Fibroblast of the aortic adventitia (primary cell): ENCODE measurements at regions not wholly inside any gene's neighbourhood (a gene's known extent, or its start where the extent isn't known, plus 50 kb on each side); places are given as distances from the start of the nearest gene placed in this dataset.

ENCODE experiments used
- DNase-seq: peaks from one replicate; pipeline ENCODE4 v3.0.0-alpha.2; 2010; ENCODE audit warnings: low read depth
- H3K4me3 ChIP-seq: 2 replicates; pipeline ENCODE4 v1.5.1; 2011; ENCODE audit warnings: low read depth, mild to moderate bottlenecking, control low read depth, low read length, moderate library complexity
- CTCF ChIP-seq: IDR thresholded peaks from 2 replicates; pipeline ENCODE4 v1.5.1; 2011; ENCODE audit warnings: mild to moderate bottlenecking, low read length, control low read depth, inconsistent platforms; ENCODE audit not compliant: insufficient read depth

GRCh38 chr17:45645330-45645729 lies 138.8 kb upstream of the CRHR1 start:
- no peak overlapping the region for H3K4me3 ChIP-seq
- no peak for DNase-seq
- no peak for TF ChIP-seq CTCF

DNA sequence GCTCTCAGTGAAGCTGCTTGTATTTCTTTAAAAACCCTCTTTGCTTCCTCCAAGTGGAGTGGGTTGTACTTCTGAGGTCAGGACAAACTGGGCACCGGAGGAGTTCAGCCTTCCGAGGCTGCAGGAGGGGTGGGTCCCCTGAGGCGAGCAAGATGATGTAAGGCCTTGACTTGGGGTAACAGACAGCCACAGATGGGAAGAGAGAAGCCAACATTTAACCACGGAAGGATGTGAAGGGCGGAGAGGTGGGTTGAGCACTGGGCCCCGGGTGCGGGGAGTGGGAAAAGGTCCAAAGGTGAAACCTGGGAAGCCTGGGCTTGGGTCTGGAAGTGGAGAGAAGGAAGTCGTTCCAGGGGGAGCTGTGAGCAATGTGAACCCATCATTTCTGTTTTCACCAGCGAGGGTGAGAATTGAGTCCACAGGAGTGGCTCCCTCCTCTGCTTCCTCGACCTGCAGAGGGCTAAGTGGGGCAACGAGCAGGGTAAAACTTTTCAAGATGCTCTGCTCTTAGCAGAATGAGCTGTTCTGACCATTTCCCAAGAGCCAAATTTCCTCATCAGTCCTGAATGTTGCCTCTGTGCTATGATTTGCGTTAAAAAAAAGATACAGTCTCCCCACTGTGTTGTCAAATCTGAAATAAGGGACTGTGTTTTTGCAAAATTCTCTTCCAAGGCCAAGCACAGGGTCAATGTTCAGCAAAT lies 137.7 kb upstream of the CRHR1 start:
- DNase-seq, result no peak
- no peak for TF ChIP-seq CTCF
- H3K4me3 ChIP-seq, result no peak overlapping the region

- no peak for TF ChIP-seq CTCF
- no peak for DNase-seq
- no peak overlapping the region for H3K4me3 ChIP-seq
Observed at GRCh38 chr17:45648642-45649041, 135.5 kb upstream of the CRHR1 start.

DNA sequence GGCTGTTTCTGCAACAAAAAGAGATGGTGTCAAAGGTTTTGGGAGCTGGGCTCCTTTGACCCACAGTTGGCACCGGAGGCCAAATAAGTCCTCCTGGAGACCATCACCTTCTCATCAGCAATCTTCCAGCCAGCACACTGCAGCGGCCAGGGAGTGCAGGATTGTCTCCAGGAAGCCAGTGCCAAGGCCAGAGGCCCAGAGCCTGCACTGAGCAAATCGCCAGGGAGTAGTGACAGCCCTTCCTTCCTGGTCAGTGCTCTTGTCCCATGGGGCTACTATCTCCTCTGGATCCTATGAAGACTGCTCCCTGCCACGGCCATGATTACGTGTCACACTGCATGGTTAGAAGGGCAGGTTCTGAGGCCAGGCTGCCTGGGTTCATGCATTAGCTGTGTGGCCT lies 134.3 kb upstream of the CRHR1 start:
- no peak overlapping the region for H3K4me3 ChIP-seq
- TF ChIP-seq CTCF, result no peak
- no peak for DNase-seq

DNA sequence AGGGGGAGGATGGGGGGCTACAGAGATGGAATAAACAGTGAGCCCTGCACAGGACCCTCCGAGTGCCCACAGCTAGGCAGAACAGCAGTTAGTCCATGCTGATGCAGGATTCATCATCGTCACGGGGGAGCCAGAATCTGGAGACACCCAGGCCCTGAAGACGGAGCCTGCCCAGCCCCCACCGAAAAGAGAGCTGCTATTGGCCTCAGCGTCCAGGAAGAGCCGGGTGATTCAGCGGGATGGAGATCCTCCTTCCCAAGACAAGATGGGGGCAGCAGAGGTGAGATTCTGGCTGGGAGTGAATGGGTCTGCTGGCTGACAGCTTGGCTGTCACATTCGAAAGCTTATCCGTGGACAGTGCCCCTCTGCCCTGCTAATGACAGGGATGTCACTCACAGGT lies 133.6 kb upstream of the CRHR1 start:
- DNase-seq, result no peak
- no peak for TF ChIP-seq CTCF
- H3K4me3 ChIP-seq, result no peak overlapping the region

DNA sequence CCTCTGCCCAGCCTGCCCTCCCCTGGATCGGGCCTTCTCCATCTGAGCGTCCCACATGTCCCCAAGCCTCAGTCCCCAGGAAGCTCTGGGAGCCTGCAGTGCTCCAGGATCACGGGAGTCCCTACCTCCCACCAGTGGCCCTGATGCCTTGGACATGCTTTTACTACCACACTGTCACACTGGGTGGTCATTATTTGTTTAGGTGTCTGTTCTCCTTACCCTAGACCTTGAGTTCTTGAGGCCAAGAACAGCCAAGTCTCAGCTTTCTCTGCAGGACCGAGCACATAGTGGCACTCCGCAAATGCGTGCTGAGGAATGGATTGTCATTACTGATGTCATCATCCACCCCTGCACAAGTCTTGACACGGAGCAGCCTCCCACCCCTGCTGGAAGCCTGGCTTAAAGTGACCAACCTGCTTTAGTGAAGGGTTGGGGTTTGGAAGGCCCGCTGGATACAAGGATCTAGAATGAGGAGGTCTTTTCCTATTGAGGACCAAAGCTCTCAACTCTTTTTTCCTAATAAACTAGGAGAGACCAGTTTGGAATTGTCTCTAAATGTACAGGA lies 132.9 kb upstream of the CRHR1 start:
- no peak overlapping the region for H3K4me3 ChIP-seq
- DNase-seq, result no peak

More for the DNA sequence above, 132.9 kb upstream of the CRHR1 start:
- no peak for TF ChIP-seq CTCF
